ENCODE measurements at regions not wholly inside any gene's neighbourhood (a gene's known extent, or its start where the extent isn't known, plus 50 kb on each side); places are given as distances from the start of the nearest gene placed in this dataset.

- Histone ChIP-seq H3K4me2 (ENCODE audit: low read length) (no peak overlapping the region), H3K27me3 (ENCODE audit: control insufficient read depth, insufficient read depth, low read length) (no peaks in the 10 kb centered on the region), H3K4me1 (no peaks in the 10 kb centered on the region), H3K9me3 (ENCODE audit: control insufficient read depth, low read length) (no peaks in the 10 kb centered on the region), H2AFZ (no peak overlapping the region), H3K36me3 (ENCODE audit: control insufficient read depth, insufficient read depth, low read length) (no peaks in the 10 kb centered on the region), H3K9ac (no peak overlapping the region), H3K4me3 (ENCODE audit: low read depth, low read length) (no peak overlapping the region), H3K27ac (no peak overlapping the region), H3K79me2 (no peaks in the 10 kb centered on the region)
- TF ChIP-seq CTCF (IDR thresholded peaks at IDR 0.05), result no peak
These were observed 394.6 kb upstream of the MAP2 start for GRCh38 chr2:209029249-209029648.

DNA sequence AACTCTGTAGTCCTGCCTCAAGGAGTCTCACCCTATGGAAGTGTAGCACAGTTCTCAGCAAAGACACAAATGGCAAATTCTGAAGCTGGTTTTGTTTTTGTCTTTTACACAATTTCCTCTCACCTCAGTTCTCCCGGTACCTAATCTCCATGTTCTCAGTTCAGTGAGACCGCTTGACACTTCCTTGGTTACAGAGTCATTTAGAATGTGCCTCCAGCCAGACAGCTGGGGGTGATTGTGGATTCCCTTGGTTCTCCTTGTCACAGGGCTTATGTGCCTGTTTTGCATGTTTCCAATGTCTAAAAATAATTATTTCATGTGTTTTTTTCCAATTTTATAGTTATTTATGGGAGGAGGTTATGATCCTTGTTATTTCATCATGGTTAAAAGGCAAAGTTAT lies 379.5 kb upstream of the MAP2 start:
- Histone ChIP-seq H3K36me3 (ENCODE audit: control insufficient read depth, insufficient read depth, low read length) (no peaks in the 10 kb centered on the region), H3K4me3 (ENCODE audit: low read depth, low read length) (no peak overlapping the region), H3K27ac (no peak overlapping the region), H3K79me2 (no peaks in the 10 kb centered on the region), H3K9me3 (ENCODE audit: control insufficient read depth, low read length) (no peaks in the 10 kb centered on the region), H3K27me3 (ENCODE audit: control insufficient read depth, insufficient read depth, low read length) (no peaks in the 10 kb centered on the region), H3K4me1 (no peaks in the 10 kb centered on the region), H3K4me2 (ENCODE audit: low read length) (no peak overlapping the region), H3K9ac (no peak overlapping the region), H2AFZ (no peak overlapping the region)
- no peak for TF ChIP-seq CTCF (IDR thresholded peaks at IDR 0.05)

GRCh38 chr2:209046163-209046562 lies 377.7 kb upstream of the MAP2 start:
- no peak overlapping the region for H3K4me2 ChIP-seq (ENCODE audit: low read length)
- H3K9ac ChIP-seq, result no peak overlapping the region
- no peak overlapping the region for H3K27ac ChIP-seq
- H2AFZ ChIP-seq, result no peak overlapping the region
- H3K36me3 ChIP-seq (ENCODE audit: control insufficient read depth, insufficient read depth, low read length), result no peaks in the 10 kb centered on the region
- no peaks in the 10 kb centered on the region for H3K9me3 ChIP-seq (ENCODE audit: control insufficient read depth, low read length)
- no peaks in the 10 kb centered on the region for H3K79me2 ChIP-seq
- no peak overlapping the region for H3K4me3 ChIP-seq (ENCODE audit: low read depth, low read length)
- no peaks in the 10 kb centered on the region for H3K27me3 ChIP-seq (ENCODE audit: control insufficient read depth, insufficient read depth, low read length)
- TF ChIP-seq CTCF (IDR thresholded peaks at IDR 0.05), result no peak
- H3K4me1 ChIP-seq, result no peaks in the 10 kb centered on the region

- no peak overlapping the region for H3K4me3 ChIP-seq (ENCODE audit: low read depth, low read length)
- H2AFZ ChIP-seq, result no peak overlapping the region
- H3K79me2 ChIP-seq, result no peaks in the 10 kb centered on the region
- no peaks in the 10 kb centered on the region for H3K9me3 ChIP-seq (ENCODE audit: control insufficient read depth, low read length)
- H3K27me3 ChIP-seq (ENCODE audit: control insufficient read depth, insufficient read depth, low read length), result no peaks in the 10 kb centered on the region
- no peaks in the 10 kb centered on the region for H3K4me1 ChIP-seq
- H3K36me3 ChIP-seq (ENCODE audit: control insufficient read depth, insufficient read depth, low read length), result no peaks in the 10 kb centered on the region
- no peak overlapping the region for H3K27ac ChIP-seq
- no peak for TF ChIP-seq CTCF (IDR thresholded peaks at IDR 0.05)
- H3K4me2 ChIP-seq (ENCODE audit: low read length), result no peak overlapping the region
- no peak overlapping the region for H3K9ac ChIP-seq
These were observed 374.2 kb upstream of the MAP2 start for GRCh38 chr2:209049608-209050007.

DNA sequence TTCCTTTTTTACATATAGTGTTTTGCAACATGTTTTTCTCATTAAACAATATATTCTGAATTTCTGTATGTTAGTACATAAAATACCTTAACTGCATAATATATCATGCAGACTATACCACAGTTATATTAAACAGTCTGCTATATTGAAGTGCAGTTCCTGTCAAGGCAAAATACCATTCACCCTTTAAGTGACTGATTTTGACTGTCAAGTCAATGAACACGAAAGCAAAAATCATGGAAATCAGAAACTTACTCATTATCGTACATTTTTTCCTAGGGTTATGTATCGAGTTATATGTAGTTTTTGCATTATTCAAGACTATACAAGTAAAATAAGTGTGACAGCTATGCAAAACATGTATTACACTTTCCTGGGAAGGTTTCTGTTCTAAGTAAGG lies 361.6 kb upstream of the MAP2 start:
- Histone ChIP-seq H3K9me3 (ENCODE audit: control insufficient read depth, low read length) (no peaks in the 10 kb centered on the region), H2AFZ (no peak overlapping the region), H3K4me1 (no peaks in the 10 kb centered on the region), H3K4me3 (ENCODE audit: low read depth, low read length) (no peak overlapping the region), H3K27ac (no peak overlapping the region), H3K9ac (no peak overlapping the region), H3K27me3 (ENCODE audit: control insufficient read depth, insufficient read depth, low read length) (no peaks in the 10 kb centered on the region), H3K79me2 (no peaks in the 10 kb centered on the region), H3K36me3 (ENCODE audit: control insufficient read depth, insufficient read depth, low read length) (no peaks in the 10 kb centered on the region), H3K4me2 (ENCODE audit: low read length) (no peak overlapping the region)
- TF ChIP-seq CTCF (IDR thresholded peaks at IDR 0.05), result no peak
